ENCODE measurements at regions not wholly inside any gene's neighbourhood (a gene's known extent, or its start where the extent isn't known, plus 50 kb on each side); places are given as distances from the start of the nearest gene placed in this dataset.

GRCh38 chr5:130624805-130625204, 540.3 kb downstream of the HINT1 start (continued):
- TF ChIP-seq RREB1 (CRISPR knock-in tag; IDR thresholded peaks at IDR 0.05) (no peak), FOSL1 (tag; conservative IDR thresholded peaks at IDR 0.05) (no peak), ZFP36 (IDR thresholded peaks at IDR 0.05; ENCODE audit: low read depth, low read length, partially characterized antibody) (no peak), ZNF280B (CRISPR knock-in tag; IDR thresholded peaks at IDR 0.05) (no peak), XRCC3 (IDR thresholded peaks at IDR 0.05) (no peak)
